HL-60 (cell line): ENCODE measurements at regions not wholly inside any gene's neighbourhood (a gene's known extent, or its start where the extent isn't known, plus 50 kb on each side); places are given as distances from the start of the nearest gene placed in this dataset.

Experiments used
- CTCF ChIP-seq: IDR thresholded peaks from one replicate; pipeline ENCODE4 v1.5.1; 2011; ENCODE audit warnings: low read length, control low read depth, inconsistent platforms; ENCODE audit not compliant: insufficient read depth
- POLR2AphosphoS5 ChIP-seq: IDR thresholded peaks from 2 replicates; pipeline ENCODE4 v1.6.1; 2012; ENCODE audit warnings: low read depth

- TF ChIP-seq POLR2AphosphoS5 (no peak), CTCF (no peak)
Observed at GRCh38 chr12:5230156-5230555, 186.5 kb downstream of the KCNA5 start.
